Gastroesophageal sphincter (tissue), 3 donors: ENCODE measurements at regions not wholly inside any gene's neighbourhood (a gene's known extent, or its start where the extent isn't known, plus 50 kb on each side); places are given as distances from the start of the nearest gene placed in this dataset.

Source experiments
- CTCF ChIP-seq, 4 experiments: fragments of 200-600 bp in 2 of 4; fragments of 450-650 bp in 2 of 4; sonication (generic) in 1 of 4; IDR thresholded peaks; one replicate each; pipeline ENCODE4 v1.5.1; 2017 to 2019; ENCODE audit warnings: antibody characterized with exemption in 4 of 4, mild to moderate bottlenecking in 2 of 4, moderate library complexity in 2 of 4
- EP300 ChIP-seq: sonication (generic); formaldehyde crosslinking; IDR thresholded peaks from one replicate; pipeline ENCODE4 v1.6.1; 2017; ENCODE audit warnings: antibody characterized with exemption, mild to moderate bottlenecking
- POLR2A ChIP-seq, 2 donors: fragments of 450-650 bp; IDR thresholded peaks; one replicate each; pipeline ENCODE4 v1.6.1; 2017; ENCODE audit warnings: antibody characterized with exemption in 2 of 2, mild to moderate bottlenecking in 2 of 2, moderate library complexity in 1 of 2
- POLR2AphosphoS5 ChIP-seq: sonication (generic); formaldehyde crosslinking; IDR thresholded peaks from one replicate; pipeline ENCODE4 v1.6.1; 2017; ENCODE audit warnings: antibody characterized with exemption

- TF ChIP-seq CTCF (IDR thresholded peaks at IDR 0.05), result no peak
- no peak for TF ChIP-seq EP300
- TF ChIP-seq POLR2A (IDR thresholded peaks at IDR 0.05), result no peak
- TF ChIP-seq POLR2AphosphoS5, result no peak
Observed at GRCh38 chr10:89092981-89093380, 102.4 kb downstream of the FAS start.
